LHCN-M2 (cell line): ENCODE measurements at regions not wholly inside any gene's neighbourhood (a gene's known extent, or its start where the extent isn't known, plus 50 kb on each side); places are given as distances from the start of the nearest gene placed in this dataset.

Experiments used
- DNase-seq: peaks from one replicate; pipeline ENCODE4 v3.0.0-alpha.2; 2012; ENCODE audit warnings: low read depth

- DNase-seq: no peak
Observed at GRCh38 chr2:59490192-59490591, 1063.3 kb downstream of the BCL11A start.

GRCh38 chr2:59484673-59485072 is 1068.8 kb downstream of the BCL11A start:
- no peak for DNase-seq

GRCh38 chr2:59463426-59463825 is 1090.0 kb downstream of the BCL11A start:
- no peak for DNase-seq

- DNase-seq: no peak
Observed at GRCh38 chr2:59462422-59463197, 1090.8 kb downstream of the BCL11A start.

- no peak for DNase-seq
Observed at GRCh38 chr2:59461127-59461526, 1092.3 kb downstream of the BCL11A start.

- DNase-seq: no peak
Observed at GRCh38 chr2:59458800-59459199, 1094.7 kb downstream of the BCL11A start.

- DNase-seq: no peak
Observed at GRCh38 chr2:59456285-59456684, 1097.2 kb downstream of the BCL11A start.

- DNase-seq: no peak
Observed at GRCh38 chr2:59449274-59449673, 1104.2 kb downstream of the BCL11A start.

- DNase-seq: no peak
Observed at GRCh38 chr2:59440491-59440890, 1113.0 kb downstream of the BCL11A start.

- DNase-seq: no peak
Observed at GRCh38 chr2:59435635-59436034, 1117.8 kb downstream of the BCL11A start.

- no peak for DNase-seq
Observed at GRCh38 chr2:59428940-59429339, 1124.5 kb downstream of the BCL11A start.

GRCh38 chr2:59427980-59428379 is 1125.5 kb downstream of the BCL11A start:
- no peak for DNase-seq

GRCh38 chr2:59425247-59425646 is 1128.2 kb downstream of the BCL11A start:
- DNase-seq: no peak

- DNase-seq: no peak
Observed at GRCh38 chr2:59413751-59414570, 1139.5 kb downstream of the BCL11A start.

GRCh38 chr2:59399126-59399525 is 1154.3 kb downstream of the BCL11A start:
- no peak for DNase-seq

- no peak for DNase-seq
Observed at GRCh38 chr2:59398081-59398480, 1155.4 kb downstream of the BCL11A start.

- no peak for DNase-seq
Observed at GRCh38 chr2:59395119-59395518, 1154.0 kb upstream of the FANCL start.

- DNase-seq: no peak
Observed at GRCh38 chr2:59391896-59392295, 1150.8 kb upstream of the FANCL start.

GRCh38 chr2:59390581-59390980 is 1149.5 kb upstream of the FANCL start:
- DNase-seq: no peak

- no peak for DNase-seq
Observed at GRCh38 chr2:59389240-59389639, 1148.1 kb upstream of the FANCL start.

GRCh38 chr2:59385971-59386370 is 1144.8 kb upstream of the FANCL start:
- no peak for DNase-seq

- no peak for DNase-seq
Observed at GRCh38 chr2:59383473-59383872, 1142.3 kb upstream of the FANCL start.

GRCh38 chr2:59378127-59378526 is 1137.0 kb upstream of the FANCL start:
- DNase-seq: no peak
